ENCODE measurements at regions not wholly inside any gene's neighbourhood (a gene's known extent, or its start where the extent isn't known, plus 50 kb on each side); places are given as distances from the start of the nearest gene placed in this dataset.

DNA sequence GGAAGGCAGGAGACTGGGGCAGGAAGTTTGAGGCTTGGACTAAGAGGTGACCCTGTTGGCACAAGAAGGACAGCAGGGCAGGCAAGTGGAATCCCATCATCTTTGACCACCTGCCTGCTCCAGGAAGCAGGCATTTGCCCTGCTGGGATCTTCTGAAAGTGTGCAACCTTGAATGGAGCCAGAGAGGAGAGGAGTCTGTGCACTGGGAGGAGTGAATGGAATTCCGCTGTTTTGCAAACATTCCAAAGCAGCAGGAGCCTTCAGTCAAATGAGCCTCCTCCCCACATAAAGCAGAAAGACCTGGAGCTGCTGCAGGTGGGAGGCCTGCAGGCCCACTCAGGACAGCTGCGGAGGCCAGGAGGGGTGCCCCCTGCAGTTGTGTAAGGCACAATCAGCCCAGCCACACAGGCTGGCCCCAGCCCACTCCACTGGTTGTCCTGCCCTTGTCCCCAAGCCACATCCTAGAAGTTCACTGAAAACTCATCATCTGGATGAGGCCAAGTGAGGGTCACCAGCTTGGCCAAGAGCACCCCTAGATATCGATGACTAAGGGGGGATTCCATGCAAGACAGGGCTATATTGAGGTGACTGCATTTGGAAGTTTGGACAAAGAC is 249.5 kb downstream of the RPS24 start:
- intact Hi-C loops (cut with DNase I) = no loop called here
- Histone ChIP-seq H3K9me3 (no peaks in the 10 kb centered on the region), H3K4me1 (no peaks in the 10 kb centered on the region), H3K36me3 (no peaks in the 10 kb centered on the region), H3K27me3 (no peaks in the 10 kb centered on the region), H3K27ac (no peak overlapping the region), H3K4me3 (no peak overlapping the region)
- ATAC-seq = no peak
- DNase-seq = no peak
- TF ChIP-seq, protein P1, sequence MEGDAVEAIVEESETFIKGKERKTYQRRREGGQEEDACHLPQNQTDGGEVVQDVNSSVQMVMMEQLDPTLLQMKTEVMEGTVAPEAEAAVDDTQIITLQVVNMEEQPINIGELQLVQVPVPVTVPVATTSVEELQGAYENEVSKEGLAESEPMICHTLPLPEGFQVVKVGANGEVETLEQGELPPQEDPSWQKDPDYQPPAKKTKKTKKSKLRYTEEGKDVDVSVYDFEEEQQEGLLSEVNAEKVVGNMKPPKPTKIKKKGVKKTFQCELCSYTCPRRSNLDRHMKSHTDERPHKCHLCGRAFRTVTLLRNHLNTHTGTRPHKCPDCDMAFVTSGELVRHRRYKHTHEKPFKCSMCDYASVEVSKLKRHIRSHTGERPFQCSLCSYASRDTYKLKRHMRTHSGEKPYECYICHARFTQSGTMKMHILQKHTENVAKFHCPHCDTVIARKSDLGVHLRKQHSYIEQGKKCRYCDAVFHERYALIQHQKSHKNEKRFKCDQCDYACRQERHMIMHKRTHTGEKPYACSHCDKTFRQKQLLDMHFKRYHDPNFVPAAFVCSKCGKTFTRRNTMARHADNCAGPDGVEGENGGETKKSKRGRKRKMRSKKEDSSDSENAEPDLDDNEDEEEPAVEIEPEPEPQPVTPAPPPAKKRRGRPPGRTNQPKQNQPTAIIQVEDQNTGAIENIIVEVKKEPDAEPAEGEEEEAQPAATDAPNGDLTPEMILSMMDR (IDR thresholded peaks at IDR 0.05) = no peak

DNA sequence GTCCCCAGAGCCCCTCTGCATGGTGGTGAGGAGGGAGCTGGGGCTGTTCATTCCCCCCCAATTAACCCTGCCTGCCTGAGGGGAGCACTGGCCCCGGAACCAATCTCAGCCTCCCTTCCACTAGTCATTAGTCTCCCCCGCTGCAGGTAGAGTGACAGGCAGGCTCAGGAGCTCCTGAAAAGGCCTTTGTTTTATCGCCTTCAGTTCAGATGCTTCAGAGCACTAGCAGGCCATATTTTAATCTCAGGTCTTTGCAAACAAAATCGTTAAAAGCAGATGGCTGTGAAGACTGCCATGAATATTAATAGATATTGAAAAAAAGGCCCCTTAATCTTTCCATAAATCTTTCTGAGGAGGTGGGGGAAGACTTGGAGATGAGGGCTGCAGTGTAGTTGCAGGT is 250.7 kb downstream of the RPS24 start:
- intact Hi-C loops (cut with DNase I) = no loop called here
- TF ChIP-seq, protein P1 (IDR thresholded peaks at IDR 0.05) = no peak
- Histone ChIP-seq H3K36me3 (no peaks in the 10 kb centered on the region), H3K27ac (no peak overlapping the region), H3K27me3 (no peaks in the 10 kb centered on the region), H3K4me3 (no peak overlapping the region), H3K9me3 (no peaks in the 10 kb centered on the region), H3K4me1 (no peaks in the 10 kb centered on the region)
- DNase-seq (no peak), ATAC-seq (no peak)

DNA sequence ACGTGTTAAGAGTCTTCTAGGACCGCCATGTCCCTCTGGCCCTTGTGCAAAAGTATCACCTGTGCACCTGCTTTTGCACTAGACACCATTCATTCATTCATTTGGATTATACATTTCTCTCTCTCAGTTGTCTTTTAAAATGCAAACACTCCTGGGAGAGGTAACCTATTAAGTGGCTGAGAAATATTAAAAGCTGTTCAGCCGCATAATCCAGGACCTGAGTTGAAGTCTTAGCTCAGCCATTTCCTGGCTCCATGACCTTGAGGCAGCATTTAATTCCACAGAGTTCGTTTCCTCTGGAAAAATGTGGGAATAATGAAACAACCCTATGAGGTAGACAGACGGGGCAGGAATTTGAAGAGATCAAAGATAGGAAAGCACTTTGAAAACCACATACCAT is 251.6 kb downstream of the RPS24 start:
- Histone ChIP-seq H3K27me3 (no peaks in the 10 kb centered on the region), H3K4me3 (no peak overlapping the region), H3K9me3 (no peaks in the 10 kb centered on the region), H3K4me1 (no peaks in the 10 kb centered on the region), H3K27ac (no peak overlapping the region), H3K36me3 (no peaks in the 10 kb centered on the region)
- DNase-seq = no peak
- TF ChIP-seq, protein P1 (IDR thresholded peaks at IDR 0.05) = no peak
- ATAC-seq = no peak
- intact Hi-C loops (cut with DNase I) = no loop called here

DNA sequence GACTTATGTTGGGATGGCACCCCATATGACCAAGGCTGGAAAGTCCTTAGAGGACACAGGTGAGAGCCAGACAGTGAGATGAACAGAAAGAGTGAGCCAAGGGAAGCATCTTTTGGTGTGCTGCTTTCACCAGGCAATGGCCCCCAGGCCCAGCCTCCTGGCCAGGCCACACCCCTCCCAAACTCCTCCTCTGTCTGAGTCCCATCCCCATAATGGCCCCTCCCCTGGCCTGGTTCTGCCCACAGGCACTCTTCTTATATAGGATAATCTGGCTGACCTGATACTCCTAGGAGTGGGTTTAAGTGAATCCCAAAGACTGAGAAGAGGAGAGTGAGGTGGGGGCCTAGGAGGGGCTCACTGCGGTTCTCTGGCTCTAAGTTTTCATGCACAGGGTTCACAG is 252.5 kb downstream of the RPS24 start:
- DNase-seq (no peak), ATAC-seq (no peak)
- no peaks in the 10 kb centered on the region for H3K9me3 ChIP-seq
- H3K4me1 ChIP-seq = no peaks in the 10 kb centered on the region
- no peak overlapping the region for H3K27ac ChIP-seq
- H3K4me3 ChIP-seq = no peak overlapping the region
- TF ChIP-seq, protein P1 (IDR thresholded peaks at IDR 0.05) = no peak
- H3K27me3 ChIP-seq = no peaks in the 10 kb centered on the region
- no peaks in the 10 kb centered on the region for H3K36me3 ChIP-seq
- intact Hi-C loops (cut with DNase I) = no loop called here

DNA sequence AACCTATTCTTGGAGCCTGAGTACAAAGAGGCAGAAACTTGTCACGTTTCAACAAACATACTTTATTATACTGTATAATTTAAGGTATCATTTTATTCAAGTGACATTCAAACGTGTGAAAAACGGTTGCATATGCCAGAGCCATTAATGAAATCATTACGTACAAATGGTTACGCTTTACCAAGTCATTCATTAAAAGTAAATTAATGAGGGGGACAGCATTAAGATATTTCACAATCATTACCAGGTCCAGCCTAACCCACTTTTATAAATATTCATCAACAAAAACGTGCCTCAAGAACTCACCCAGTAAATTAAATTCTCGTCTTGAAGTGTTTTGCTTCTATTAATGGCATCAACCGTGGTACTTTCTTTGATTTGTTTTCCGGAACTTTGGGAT is 253.0 kb downstream of the RPS24 start:
- no peaks in the 10 kb centered on the region for H3K27me3 ChIP-seq
- H3K4me3 ChIP-seq = no peak overlapping the region
- DNase-seq (no peak), ATAC-seq (no peak)
- H3K4me1 ChIP-seq = no peaks in the 10 kb centered on the region
- intact Hi-C loops (cut with DNase I) = no loop called here
- no peaks in the 10 kb centered on the region for H3K36me3 ChIP-seq
- H3K9me3 ChIP-seq = no peaks in the 10 kb centered on the region
- no peak overlapping the region for H3K27ac ChIP-seq
- TF ChIP-seq, protein P1 (IDR thresholded peaks at IDR 0.05) = no peak

All from left lung (tissue), 4 donors.